C4-2B (cell line): ENCODE measurements at regions not wholly inside any gene's neighbourhood (a gene's known extent, or its start where the extent isn't known, plus 50 kb on each side); places are given as distances from the start of the nearest gene placed in this dataset.

Source experiments
- ZFX ChIP-seq: fragments of 450-650 bp; IDR thresholded peaks from 2 replicates; pipeline ENCODE4 v1.6.1; 2017
- TF ChIP-seq, protein P1 (sequence below): fragments of 450-650 bp; conservative IDR thresholded peaks from 2 replicates; pipeline ENCODE4 v1.5.1; 2017; ENCODE audit warnings: mild to moderate bottlenecking

DNA sequence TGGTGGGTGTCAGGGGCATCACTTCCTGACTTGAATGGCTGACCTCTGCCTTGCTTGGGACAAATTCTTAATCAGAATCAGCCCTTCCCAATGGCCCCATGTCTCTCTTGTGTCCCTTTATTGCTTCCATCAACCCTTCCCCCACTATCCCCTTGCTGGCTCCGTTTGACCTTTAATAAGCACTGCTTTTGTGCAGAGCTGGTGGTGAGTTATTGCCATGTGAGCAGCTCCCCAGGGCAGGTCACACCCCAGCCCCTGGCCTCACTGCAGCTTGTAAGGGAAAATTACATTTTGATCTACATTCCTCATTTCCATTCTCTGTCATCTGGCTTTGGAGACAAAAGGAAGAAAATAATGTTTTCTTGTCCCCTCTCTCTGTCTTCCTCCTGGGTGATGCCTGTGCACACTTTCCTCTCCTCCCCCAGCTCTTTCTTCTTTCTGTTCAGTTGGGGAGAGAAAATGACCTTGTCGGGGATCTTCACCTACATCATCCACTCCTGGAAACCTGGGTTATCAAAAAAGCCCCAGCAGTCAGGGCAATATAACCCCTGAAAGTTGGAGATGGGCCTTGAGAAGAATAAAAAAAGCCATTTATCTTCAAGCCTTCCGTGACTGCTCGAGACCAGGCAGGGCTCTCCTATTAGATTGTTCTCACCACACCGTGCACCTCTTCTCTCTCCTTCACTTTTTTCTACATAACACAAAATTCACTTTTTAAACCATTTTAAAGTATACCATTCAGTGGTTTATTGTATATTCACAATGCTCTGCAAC is 100.4 kb upstream of the SRRM4 start:
- TF ChIP-seq, protein P1, sequence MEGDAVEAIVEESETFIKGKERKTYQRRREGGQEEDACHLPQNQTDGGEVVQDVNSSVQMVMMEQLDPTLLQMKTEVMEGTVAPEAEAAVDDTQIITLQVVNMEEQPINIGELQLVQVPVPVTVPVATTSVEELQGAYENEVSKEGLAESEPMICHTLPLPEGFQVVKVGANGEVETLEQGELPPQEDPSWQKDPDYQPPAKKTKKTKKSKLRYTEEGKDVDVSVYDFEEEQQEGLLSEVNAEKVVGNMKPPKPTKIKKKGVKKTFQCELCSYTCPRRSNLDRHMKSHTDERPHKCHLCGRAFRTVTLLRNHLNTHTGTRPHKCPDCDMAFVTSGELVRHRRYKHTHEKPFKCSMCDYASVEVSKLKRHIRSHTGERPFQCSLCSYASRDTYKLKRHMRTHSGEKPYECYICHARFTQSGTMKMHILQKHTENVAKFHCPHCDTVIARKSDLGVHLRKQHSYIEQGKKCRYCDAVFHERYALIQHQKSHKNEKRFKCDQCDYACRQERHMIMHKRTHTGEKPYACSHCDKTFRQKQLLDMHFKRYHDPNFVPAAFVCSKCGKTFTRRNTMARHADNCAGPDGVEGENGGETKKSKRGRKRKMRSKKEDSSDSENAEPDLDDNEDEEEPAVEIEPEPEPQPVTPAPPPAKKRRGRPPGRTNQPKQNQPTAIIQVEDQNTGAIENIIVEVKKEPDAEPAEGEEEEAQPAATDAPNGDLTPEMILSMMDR, result no peak
- no peak for TF ChIP-seq ZFX
